ENCODE measurements at regions not wholly inside any gene's neighbourhood (a gene's known extent, or its start where the extent isn't known, plus 50 kb on each side); places are given as distances from the start of the nearest gene placed in this dataset.

- TF ChIP-seq POLR2A (IDR thresholded peaks at IDR 0.05) = no peak
- no peak for TF ChIP-seq CTCF (IDR thresholded peaks at IDR 0.05)
These were observed 80.4 kb downstream of the MICALL2 start for GRCh38 chr7:1378610-1379601.

Measured in ovary (tissue), 3 donors.